ENCODE measurements at regions not wholly inside any gene's neighbourhood (a gene's known extent, or its start where the extent isn't known, plus 50 kb on each side); places are given as distances from the start of the nearest gene placed in this dataset.
A peak's percentile ranks its signal among the peaks of the same experiment; 100 is the strongest.

- ATAC-seq (ENCODE audit: low read depth) (no peak), DNase-seq (peak; percentile 52)
- no peak overlapping the region for H2BK15ac ChIP-seq (ENCODE audit: low read depth, low read length)
- no peaks in the 10 kb centered on the region for H3K9me3 ChIP-seq (ENCODE audit: control insufficient read depth, insufficient read depth, low read length)
- CTCF ChIA-PET = no interaction called here
- H3K56ac ChIP-seq (ENCODE audit: extremely low read depth, insufficient read depth, low read length) = no peak overlapping the region
- intact Hi-C loops (cut with micrococcal nuclease) (no loop called here), dilution Hi-C loops (cut with HindIII; ENCODE audit: low sequenced_read_pairs, unreplicated experiment) (no loop called here), in situ Hi-C loops (cut with MboI; ENCODE audit: low sequenced_read_pairs) (no loop called here)
- H3K27ac ChIP-seq (ENCODE audit: insufficient read depth, low read length) = no peak overlapping the region
- no peak overlapping the region for H2AFZ ChIP-seq (replicated peaks; ENCODE audit: low read length, poor library complexity)
- BruUV-seq (replicated peaks) = no TSS peak
- POLR2A ChIA-PET (ENCODE audit: unreplicated experiment) = no interaction called here
- no peak overlapping the region for H2BK5ac ChIP-seq (ENCODE audit: low read depth, low read length, poor library complexity, severe bottlenecking)
- no peak overlapping the region for H2BK20ac ChIP-seq (ENCODE audit: low read depth, low read length)
- H3K4me3 ChIP-seq (ENCODE audit: insufficient read depth, low read depth, low read length) = no peak overlapping the region
- peaks cover 6% of the 10 kb centered on the region for H3K9me1 ChIP-seq (ENCODE audit: insufficient read depth, low read length)
- H3K27me3 ChIP-seq (ENCODE audit: control insufficient read depth, insufficient read depth, low read length) = no peaks in the 10 kb centered on the region
- H3K4ac ChIP-seq (ENCODE audit: low read depth, low read length) = no peak overlapping the region
- no peak overlapping the region for H2AK5ac ChIP-seq (ENCODE audit: low read depth, low read length)
- WGBS, 2 experiments (ENCODE audit: extremely low coverage in 2 of 2, insufficient read length in 1 of 2) = no CpG with 5 or more reads among the region's 1 CpG
- peaks cover 5% of the 10 kb centered on the region for H3K4me1 ChIP-seq (ENCODE audit: control insufficient read depth, insufficient read depth, low read length)
- H3K4me2 ChIP-seq (ENCODE audit: low read depth, low read length) = no peak overlapping the region
- H4K91ac ChIP-seq (ENCODE audit: insufficient read depth, low read depth, low read length) = no peak overlapping the region
- no peak overlapping the region for H3K14ac ChIP-seq (replicated peaks; ENCODE audit: low read depth, low read length)
- no peak overlapping the region for H3K18ac ChIP-seq (ENCODE audit: low read depth, low read length)
- no peak overlapping the region for H3K9ac ChIP-seq (ENCODE audit: low read depth, low read length)
- H2BK120ac ChIP-seq (ENCODE audit: low read depth, low read length) = peak overlapping the region; percentile 1; the same call in 1 of the 2 replicates
- H4K8ac ChIP-seq (ENCODE audit: low read depth in 2 of 2, low read length in 2 of 2) = no peak overlapping the region
- H4K20me1 ChIP-seq (ENCODE audit: insufficient read depth, low read length) = no peaks in the 10 kb centered on the region
- peaks cover 0 to 8% of the 10 kb centered on the region in 2 experiments; a peak in 1 of 4 replicates for H3K79me1 ChIP-seq (ENCODE audit: low read depth in 1 of 2, low read length in 2 of 2)
- H3K36me3 ChIP-seq (ENCODE audit: control insufficient read depth, insufficient read depth, low read length) = no peaks in the 10 kb centered on the region
- no peak overlapping the region for H4K5ac ChIP-seq (ENCODE audit: low read depth, low read length)
- no peak overlapping the region for H2AK9ac ChIP-seq (replicated peaks; ENCODE audit: low read depth, low read length, poor library complexity)
- no peak overlapping the region for H3K23ac ChIP-seq (ENCODE audit: low read depth, low read length)
- TF ChIP-seq POLR2A (IDR thresholded peaks at IDR 0.05; ENCODE audit: low read depth, low read length) = no peak
- TF ChIP-seq USF2 (IDR thresholded peaks at IDR 0.05; ENCODE audit: low read depth, low read length) = no peak
- no peak for TF ChIP-seq RFX5 (IDR thresholded peaks at IDR 0.05; ENCODE audit: low read depth, low read length)
- TF ChIP-seq RCOR1 (IDR thresholded peaks at IDR 0.05; ENCODE audit: insufficient replicate concordance, low read length) = no peak
- TF ChIP-seq NFE2L2 (IDR thresholded peaks at IDR 0.05; ENCODE audit: low read depth, low read length) = peak; percentile 75
- TF ChIP-seq FOS (IDR thresholded peaks at IDR 0.05; ENCODE audit: low read depth, low read length) = no peak
- TF ChIP-seq MAFK (IDR thresholded peaks at IDR 0.05; ENCODE audit: low read depth, low read length) = peak; percentile 81
- no peak for TF ChIP-seq CHD1 (IDR thresholded peaks at IDR 0.05; ENCODE audit: low read depth, low read length)
- TF ChIP-seq ELK1 (IDR thresholded peaks at IDR 0.05; ENCODE audit: borderline replicate concordance, low read depth, low read length) = no peak
- no peak for TF ChIP-seq RAD21 (IDR thresholded peaks at IDR 0.05; ENCODE audit: low read length)
Observed at GRCh38 chr7:142548978-142549377, 200.3 kb upstream of the PRSS1 start.
